NCI-H226 (cell line): ENCODE measurements at regions not wholly inside any gene's neighbourhood (a gene's known extent, or its start where the extent isn't known, plus 50 kb on each side); places are given as distances from the start of the nearest gene placed in this dataset.
A peak's percentile ranks its signal among the peaks of the same experiment; 100 is the strongest.

ENCODE experiments used
- DNase-seq: peaks from one replicate; pipeline ENCODE4 v3.0.0-alpha.2; 2015

- DNase-seq, result peak; percentile 19
Observed at GRCh38 chr9:81162361-81162760, 527.0 kb downstream of the TLE1 start.

- no peak for DNase-seq
Observed at GRCh38 chr9:81156381-81156780, 533.0 kb downstream of the TLE1 start.

- DNase-seq, result peak; percentile 59
Observed at GRCh38 chr9:81150016-81150625, 539.2 kb downstream of the TLE1 start.

GRCh38 chr9:81146684-81147337 lies 542.5 kb downstream of the TLE1 start:
- DNase-seq, result peak; percentile 55

- DNase-seq, result no peak
Observed at GRCh38 chr9:81146241-81146640, 543.1 kb downstream of the TLE1 start.

- no peak for DNase-seq
Observed at GRCh38 chr9:81145331-81145963, 543.9 kb downstream of the TLE1 start.

- no peak for DNase-seq
Observed at GRCh38 chr9:81141961-81142360, 547.4 kb downstream of the TLE1 start.

GRCh38 chr9:81137976-81138568 lies 551.3 kb downstream of the TLE1 start:
- DNase-seq, result no peak

- peak; percentile 56 for DNase-seq
Observed at GRCh38 chr9:81132796-81133195, 556.6 kb downstream of the TLE1 start.

- peak; percentile 89 for DNase-seq
Observed at GRCh38 chr9:81132318-81132717, 557.0 kb downstream of the TLE1 start.

- no peak for DNase-seq
Observed at GRCh38 chr9:81128701-81129100, 560.6 kb downstream of the TLE1 start.

GRCh38 chr9:81125446-81126092 lies 563.8 kb downstream of the TLE1 start:
- DNase-seq, result peak; percentile 46

- no peak for DNase-seq
Observed at GRCh38 chr9:81123526-81123925, 565.8 kb downstream of the TLE1 start.

GRCh38 chr9:81122749-81123148 lies 566.6 kb downstream of the TLE1 start:
- DNase-seq, result no peak

- DNase-seq, result no peak
Observed at GRCh38 chr9:81119591-81119990, 569.8 kb downstream of the TLE1 start.

- DNase-seq, result no peak
Observed at GRCh38 chr9:81118416-81118815, 570.9 kb downstream of the TLE1 start.

GRCh38 chr9:81116340-81117137 lies 572.8 kb downstream of the TLE1 start:
- no peak for DNase-seq

GRCh38 chr9:81113453-81114124 lies 575.8 kb downstream of the TLE1 start:
- no peak for DNase-seq

- no peak for DNase-seq
Observed at GRCh38 chr9:81112627-81113452, 576.5 kb downstream of the TLE1 start.

GRCh38 chr9:81108821-81109220 lies 580.5 kb downstream of the TLE1 start:
- peak; percentile 50 for DNase-seq

GRCh38 chr9:81108391-81108790 lies 581.0 kb downstream of the TLE1 start:
- peak; percentile 72 for DNase-seq
